GM21619 (cell line): ENCODE measurements at regions not wholly inside any gene's neighbourhood (a gene's known extent, or its start where the extent isn't known, plus 50 kb on each side); places are given as distances from the start of the nearest gene placed in this dataset.

ENCODE experiments used
- ATAC-seq: cut with Tn5 transposase; IDR thresholded peaks from one replicate; pipeline ENCODE4 v1.9.1; 2021; ENCODE audit not compliant: unreplicated experiment

DNA sequence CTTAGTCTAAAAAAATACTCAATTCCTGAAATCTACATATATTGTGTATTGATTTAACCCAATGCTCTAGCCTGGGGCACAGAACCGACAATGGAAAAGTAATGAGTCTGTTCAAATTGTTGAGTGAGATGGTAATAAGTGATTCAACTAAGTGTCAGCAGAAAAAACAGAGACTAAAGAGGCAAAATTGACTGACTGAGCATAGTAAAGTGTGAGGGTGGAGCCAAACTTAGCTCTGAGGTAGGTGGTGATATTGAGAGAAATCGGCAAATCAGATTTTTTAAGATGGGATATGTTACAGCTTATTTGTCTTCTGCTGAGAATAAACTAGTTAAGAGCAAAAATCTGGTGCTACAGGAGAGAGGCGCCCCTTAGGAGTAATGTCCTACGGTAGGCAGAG, 764.0 kb upstream of the LRRN3 start:
- ATAC-seq = no peak

DNA sequence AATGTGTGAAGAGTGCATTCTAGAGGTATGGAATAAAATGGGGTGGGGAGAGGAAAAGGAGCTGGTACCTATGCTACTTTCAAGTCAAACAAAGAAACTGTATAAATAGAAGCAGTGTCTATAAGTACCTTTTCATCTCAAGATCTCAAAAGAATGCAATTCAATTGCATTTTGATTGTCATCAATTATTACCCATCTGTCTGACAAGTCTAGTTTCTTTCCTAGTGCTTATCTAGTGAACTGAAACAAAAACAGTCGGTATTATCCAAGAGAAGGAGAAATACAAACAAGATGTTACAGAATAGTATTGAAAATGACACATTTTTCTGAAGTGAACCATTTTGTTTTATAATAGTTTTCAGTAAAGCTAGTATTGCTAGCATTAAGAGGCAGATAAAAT, 754.5 kb upstream of the LRRN3 start:
- ATAC-seq = no peak

DNA sequence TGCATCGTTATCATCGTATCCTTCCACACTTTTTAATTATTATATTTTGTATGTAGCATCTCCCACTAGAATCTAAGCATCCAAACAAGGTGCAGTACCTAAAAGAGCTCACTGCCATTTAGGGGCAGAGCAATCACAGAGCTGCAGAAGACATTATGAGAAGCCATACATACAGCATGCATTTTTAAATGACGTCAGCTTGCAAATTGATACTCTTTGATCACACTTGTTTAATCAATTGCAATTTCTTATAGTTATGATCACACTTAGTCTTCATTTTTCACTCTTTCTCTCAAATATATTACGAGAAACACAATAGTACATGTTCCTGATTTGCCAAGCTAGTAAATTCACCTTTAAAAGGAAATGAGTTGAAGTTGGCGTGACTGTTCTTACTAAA, 753.3 kb upstream of the LRRN3 start:
- ATAC-seq = no peak

DNA sequence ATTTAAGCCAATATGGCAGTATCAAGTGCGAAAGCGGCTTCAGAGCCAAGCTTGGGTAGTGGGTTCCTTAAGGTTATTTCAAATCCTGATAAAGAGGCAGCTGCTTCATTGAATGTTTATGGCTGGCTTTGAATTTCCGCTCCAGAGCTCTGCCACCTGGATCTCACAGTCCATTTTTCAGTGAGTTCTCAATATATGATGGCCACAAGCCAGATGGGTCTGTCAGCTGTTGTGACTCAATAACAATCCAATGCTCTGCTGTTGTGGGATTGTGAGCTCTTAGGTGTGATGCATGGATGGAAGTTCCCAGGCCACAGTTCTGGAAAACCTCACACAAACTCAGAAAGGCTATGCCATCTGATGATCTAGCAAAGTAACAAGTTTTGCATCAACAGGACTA, 743.8 kb upstream of the LRRN3 start:
- ATAC-seq = no peak

DNA sequence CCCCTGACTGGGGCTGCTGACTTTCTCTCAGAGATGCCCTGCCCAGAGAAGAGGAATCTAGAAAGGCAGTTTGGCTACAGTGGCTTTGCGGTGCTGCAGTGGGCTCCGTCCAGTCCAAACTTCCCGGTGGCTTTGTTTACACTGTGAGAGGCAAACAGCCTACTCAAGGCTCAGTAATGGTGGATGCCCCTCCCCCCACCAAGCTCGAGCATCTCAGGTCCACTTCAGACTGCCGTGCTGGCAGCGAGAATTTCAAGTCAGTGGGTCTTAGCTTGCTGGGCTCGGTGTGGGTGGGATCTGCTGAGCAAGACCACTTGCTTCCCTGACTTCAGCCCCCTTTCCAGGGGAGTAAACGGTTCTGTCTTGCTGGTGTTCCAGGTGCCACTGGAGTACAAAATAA, 734.5 kb upstream of the LRRN3 start:
- no peak for ATAC-seq

DNA sequence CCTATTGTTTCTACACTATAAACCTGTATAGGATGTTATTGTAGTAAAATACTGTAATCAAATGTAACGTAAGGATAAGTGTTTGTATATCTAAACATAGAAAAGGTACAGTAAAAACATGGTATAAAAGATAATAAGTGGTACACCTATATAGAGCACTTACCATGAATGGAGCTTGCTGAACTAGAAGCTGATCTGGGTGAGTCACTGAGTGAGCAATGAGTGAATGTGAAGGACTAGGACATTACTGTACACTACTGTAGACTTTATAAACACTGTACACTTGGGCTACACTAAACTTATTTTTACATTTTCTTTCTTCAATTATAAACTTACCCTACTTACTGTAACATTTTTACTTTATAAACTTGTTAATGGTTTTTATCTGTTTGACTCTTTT, 732.9 kb upstream of the LRRN3 start:
- no peak for ATAC-seq

DNA sequence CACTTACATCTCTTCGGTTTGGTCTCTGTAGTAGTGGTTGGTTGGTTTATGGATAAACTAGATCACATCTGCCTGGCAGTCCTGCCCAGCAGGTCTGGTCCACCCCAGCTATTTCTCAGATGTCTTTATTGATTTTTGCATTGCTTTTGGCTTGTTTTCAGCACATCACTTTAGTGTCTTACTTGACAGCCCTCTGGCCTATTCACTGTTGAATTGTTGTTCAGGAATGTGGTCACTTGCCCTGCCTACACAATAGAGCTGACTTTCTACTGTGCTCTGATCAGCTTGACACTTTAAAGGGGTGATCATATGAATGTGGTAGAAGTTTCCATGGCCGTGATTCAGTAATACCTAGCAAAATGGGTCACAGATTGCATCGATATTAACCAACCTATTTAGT, 719.2 kb upstream of the LRRN3 start:
- no peak for ATAC-seq

DNA sequence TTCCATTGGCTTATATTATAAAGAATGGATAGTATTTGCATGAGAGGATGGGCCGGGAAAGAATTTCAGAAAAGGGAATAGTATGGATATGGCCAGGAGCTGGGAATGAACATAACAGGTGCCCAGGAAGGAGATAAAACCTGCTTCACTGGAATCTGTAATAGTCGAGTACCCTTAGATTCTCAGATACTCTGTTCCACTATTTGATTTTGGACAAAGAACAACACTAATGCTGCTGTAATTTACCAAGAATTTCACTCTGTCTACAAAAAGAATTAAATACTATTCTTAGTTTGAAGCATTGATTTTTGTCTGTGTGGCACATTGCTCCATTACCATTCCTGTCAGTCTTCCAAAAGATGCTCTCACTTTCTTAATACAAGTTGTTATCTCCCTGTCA, 718.2 kb upstream of the LRRN3 start:
- no peak for ATAC-seq

DNA sequence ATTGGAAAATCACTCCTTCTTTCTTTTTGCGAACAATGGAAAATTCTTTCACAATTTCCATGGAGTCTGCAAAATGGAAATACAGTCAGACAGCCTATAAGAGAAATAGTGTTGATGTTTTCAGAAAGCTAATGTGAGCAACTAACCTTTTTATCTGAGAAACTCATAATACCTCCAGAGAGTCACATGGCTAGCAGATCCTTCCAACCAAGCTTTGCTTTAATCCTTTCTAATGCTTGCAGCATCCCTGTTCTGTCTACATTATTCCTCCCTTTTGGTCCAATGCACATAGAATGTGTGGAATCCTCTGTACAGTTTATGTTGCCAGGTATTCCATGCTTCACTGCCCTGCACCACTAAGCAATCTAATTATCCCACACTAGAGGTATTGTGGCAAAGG, 717.5 kb upstream of the LRRN3 start:
- ATAC-seq = no peak

DNA sequence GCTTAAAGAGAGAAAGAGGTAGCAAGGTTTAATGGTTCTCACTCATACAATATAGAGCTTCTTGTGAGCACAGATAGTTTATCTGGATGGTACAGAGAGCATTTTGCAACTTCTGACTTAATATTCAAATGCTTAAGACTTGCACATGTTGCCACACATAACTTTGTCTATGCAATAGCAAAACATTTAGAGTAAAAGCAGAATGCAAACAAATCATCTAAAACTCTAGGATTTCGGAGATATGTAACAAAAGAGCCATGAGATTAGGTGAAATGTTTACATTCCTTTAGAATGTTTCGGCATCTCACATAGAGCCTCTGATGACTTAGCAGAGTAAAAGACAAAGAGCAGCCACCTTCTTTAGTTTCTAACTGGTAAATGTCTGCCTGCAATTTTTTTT, 717.1 kb upstream of the LRRN3 start:
- ATAC-seq = no peak

DNA sequence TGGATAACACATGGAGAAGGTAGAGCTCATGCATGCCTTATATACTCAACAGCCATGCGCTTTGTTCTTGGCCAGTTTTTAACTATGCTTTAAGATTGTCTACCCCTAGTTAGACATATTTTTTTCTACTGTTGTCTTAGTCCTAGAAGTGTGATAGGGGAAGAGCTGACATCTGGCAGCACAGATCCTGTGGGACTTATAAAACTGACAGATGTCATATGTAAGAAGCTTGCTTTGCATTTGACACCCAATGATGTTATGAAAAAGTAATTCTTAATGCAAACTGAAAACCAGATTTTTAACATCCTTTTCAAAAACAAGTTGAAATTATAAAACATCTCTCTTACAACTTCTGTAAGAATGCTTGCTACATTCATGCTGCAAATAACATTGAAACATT, 715.9 kb upstream of the LRRN3 start:
- no peak for ATAC-seq

DNA sequence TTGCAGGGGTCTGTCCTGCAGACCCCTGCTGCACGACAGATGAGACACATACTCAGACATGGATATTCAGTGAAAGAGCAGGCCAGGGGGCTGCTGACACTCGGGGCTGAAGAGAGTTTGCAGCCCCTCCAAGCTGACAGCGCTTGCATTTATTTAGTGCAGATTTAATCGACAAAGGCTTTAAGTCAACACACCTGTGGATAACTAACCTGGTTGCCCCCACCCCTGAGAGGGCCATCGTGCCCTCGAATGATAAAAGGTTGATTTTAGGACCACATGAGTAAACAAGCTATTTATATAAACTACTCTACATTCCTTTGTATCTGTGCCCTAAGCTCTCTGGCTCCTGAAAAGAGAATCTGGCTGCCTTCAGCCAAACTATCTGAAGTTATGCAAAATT, 708.2 kb upstream of the LRRN3 start:
- no peak for ATAC-seq

DNA sequence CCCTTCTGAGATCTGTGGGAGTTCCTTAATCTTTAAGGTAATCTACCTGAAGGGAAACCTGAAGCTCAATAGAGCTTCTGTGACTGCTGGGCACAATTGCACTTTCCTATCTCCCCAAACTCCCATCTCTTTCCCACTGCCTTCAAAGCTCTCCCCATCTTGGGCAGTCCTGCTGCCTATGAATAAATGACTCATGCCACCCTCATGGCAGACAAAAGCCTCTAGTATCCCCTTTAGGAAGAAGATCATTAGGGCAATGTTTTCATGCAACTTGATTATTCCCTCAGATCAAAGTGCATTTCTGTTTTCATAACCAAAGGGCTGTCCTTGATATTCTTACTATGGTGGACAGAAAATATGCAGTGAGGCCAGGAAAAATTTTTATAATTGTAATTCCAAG, 704.9 kb upstream of the LRRN3 start:
- no peak for ATAC-seq

DNA sequence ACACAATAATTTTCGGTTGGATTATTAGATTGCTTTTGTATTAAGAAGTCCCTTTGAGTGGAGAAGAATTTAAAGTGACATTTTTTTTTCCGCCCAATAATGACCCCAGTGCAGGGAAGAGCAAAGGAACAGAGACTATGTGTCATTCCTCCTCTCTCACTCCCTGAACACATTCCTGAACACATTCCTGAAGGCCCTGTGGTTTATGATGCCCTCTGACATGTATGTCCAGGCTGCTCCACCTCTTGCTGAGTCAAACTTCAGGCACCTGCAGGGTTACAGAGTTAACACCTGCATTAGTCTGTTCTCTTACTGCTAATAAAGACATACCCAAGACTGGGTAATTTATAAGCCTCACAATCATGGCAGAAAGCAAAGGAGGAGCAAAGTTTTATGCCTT, 704.0 kb upstream of the LRRN3 start:
- no peak for ATAC-seq

DNA sequence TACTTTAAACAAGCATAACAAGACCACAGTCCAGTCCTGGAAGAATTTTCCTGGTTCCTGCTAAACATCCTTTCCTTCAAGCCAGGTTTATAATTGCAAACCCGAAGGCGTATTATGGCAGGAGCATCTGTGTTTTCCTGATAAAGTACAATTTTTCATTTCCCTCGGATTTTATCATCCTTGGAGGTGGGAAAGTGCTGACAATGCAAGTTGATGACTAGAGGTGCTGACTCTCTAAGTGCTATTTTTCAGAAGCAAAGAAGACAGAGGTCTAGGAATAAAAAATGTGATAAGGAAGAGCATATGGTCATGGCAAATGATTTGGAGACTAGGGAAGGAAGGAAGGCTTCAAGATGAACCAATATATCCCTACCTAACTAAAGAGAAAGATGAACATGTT, 703.2 kb upstream of the LRRN3 start:
- ATAC-seq = no peak

DNA sequence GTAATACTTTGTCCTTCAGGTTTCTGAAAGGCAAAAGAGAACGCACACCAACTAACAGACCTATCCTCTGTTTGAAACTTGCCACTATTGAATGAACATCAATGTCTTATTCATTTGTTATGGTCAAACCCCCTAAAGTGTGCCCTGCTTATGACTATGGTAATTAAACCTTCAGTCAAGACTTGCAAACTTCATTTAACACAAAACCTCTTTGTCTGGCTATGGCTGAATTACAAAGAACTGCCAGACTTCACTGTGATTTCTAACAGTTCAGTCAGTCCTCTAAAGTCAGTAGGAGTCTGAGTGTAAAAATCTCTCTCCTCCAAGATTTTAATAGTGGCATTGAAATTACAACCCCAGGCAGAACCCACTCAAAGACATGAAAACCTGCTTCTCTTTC, 702.5 kb upstream of the LRRN3 start:
- ATAC-seq = no peak

DNA sequence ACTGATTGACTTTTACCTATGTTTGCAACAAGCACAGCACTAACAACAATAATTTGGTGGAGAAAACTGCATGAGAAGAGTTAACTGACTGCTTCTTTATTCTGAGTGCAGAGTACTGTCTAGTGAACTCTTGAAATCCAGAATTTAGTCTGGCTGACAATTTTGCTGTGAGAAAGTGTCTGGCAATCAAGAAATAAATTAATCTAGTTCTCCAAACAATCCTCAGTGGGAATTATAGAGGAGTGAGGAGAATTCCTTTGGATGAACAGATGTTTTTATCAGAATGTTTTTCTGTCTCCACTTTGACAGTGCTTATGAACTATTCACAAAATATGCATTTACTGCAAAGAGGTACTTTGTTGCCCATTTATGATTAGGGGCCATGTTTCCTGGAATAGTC, 694.9 kb upstream of the LRRN3 start:
- no peak for ATAC-seq

DNA sequence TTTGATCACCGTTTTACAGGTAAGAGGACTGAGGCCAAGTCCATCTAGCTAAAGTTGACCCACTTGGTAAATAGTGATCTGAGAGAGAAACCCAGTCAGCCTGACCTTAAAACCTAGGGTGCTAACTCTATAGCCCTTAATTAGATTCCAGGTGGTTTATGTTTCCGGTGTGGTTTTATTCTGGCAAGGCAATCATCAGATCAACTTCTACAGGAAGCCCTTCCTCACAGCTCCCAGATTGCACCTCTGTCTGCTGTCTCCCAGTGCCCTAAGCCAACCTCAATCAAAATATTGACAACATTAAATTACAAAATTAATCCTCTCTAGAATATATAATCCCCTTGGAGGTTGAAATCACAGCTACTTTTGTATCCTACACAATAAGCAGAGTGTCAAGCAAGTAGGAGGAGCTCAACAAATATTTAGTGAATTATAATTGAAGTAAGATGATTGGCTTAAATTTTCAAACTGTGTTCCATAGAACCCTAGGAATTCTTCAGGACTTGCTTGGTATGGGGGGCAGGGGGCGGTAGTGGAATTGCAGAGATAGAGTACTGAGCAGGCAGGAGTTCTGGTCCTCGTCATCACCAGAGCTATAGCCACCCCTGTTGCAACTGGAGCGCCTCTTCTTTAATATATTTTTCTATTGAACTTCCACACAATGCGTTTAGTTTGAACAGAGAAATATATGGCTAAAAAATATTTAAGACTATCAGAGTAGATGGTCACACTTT, 692.8 kb upstream of the LRRN3 start:
- no peak for ATAC-seq

DNA sequence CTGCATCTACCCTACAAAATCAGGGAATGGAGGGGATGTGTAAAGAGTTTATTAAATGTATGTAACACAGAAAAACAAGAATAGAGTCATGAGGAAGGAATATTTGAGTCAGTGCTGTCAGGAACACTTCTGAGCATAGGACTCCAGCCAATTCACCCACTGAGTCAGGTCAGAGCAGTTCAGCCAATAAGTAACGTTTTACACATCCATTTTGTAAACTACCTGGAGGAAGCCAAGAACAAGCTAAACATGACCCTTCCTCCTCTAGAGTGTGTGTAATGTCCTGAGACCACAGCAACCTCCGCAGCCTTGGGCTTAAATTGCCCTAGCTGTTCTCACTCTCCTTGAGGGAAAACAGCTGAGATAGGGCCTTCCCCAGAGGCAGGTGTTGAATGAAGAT, 691.5 kb upstream of the LRRN3 start:
- ATAC-seq = no peak

DNA sequence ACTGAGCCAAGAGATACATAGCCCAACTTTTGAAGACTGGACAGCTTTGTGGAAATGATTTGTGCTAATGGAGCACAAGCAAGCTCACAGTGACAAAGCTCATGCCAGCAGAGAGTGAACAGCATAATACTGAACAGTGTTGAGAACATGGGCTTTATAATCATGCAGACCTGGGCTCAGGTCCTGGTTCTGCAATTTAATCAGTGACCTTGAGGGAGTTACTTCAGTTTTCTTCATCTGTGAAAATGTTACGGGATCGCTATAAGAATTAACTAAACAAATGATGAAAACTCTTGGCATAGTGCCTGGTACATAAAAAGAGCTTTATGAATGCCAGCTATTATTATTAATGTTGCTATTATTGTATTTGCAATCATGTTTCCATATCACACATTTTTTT, 690.5 kb upstream of the LRRN3 start:
- no peak for ATAC-seq

DNA sequence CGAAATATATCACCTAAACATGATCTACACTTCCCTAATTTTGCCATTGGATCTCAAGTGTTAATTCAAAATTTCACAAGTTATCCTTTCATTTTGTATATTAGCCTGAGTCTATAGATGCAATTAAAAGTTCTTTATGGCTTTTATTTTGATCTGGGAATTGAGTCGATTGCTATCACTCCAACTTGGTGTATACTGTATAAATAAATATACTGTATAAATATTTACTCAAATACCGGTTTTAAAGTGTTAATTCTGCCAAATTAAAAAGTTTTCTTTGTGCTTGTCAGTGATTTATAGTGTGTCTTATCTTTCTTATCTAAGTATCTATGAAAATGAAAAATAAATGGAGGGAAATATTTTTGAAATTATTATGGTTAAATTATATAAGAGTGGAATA, 683.7 kb upstream of the LRRN3 start:
- ATAC-seq = no peak

DNA sequence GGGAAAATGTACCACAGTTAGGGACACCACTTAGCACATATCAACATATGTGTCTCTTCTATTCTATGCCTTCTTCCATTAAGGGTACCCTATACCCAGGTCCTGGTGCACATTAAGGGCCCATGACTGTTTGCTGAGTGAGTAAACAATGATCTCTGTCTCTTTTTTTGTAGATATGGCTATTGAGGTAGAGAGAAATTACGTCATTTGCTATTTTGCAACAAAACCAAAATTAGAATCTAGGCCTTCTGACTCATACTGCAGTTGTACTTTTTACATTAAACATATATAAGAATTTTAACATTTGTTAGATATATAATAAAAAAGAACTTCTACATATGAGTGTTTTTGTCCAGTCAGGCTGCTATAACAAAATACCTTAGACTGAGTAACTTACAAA, 683.2 kb upstream of the LRRN3 start:
- ATAC-seq = no peak

DNA sequence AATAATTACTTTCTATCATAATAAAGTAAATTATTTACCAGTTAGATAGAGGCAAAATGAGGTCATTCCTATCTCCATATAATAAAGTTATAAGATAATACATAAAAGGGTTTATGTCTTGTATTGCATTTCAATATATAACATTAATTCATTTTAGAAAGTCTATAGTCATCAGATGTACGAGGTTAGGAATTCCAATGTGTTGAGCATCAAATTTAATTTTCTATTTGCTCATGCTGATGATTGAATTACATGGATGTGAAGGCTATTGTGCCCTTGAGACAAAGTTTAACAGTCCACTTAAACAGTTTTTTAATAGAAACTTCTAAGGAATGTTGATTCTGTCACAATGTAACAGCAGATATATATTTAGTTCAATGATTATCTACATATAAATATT, 678.3 kb upstream of the LRRN3 start:
- no peak for ATAC-seq

DNA sequence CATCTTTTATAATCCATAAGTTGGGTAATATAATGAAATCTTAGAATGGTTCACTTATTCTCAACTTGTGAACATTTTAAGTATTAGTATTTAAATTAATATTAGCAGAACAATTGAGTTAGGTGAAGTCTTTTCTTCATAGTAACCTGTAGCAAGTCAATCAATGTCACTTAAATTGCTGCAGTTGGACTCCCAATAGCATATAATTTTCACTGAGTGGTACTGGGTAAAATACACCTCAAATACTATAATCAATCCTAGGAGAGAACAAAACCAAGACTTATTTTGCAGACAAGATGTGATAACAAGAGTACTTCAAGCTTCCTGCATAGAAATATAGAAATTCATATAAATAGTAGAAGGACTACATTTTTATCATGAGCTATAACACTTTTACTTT, 677.9 kb upstream of the LRRN3 start:
- ATAC-seq = no peak
